ENCODE measurements at regions not wholly inside any gene's neighbourhood (a gene's known extent, or its start where the extent isn't known, plus 50 kb on each side); places are given as distances from the start of the nearest gene placed in this dataset.

GRCh38 chr4:57309658-57310057, 199.5 kb upstream of the IGFBP7 start:
- CTCF ChIA-PET, result no interaction called here
- Histone ChIP-seq H3K79me2 (ENCODE audit: control insufficient read depth, insufficient read depth, low read length) (no peaks in the 10 kb centered on the region), H3K9ac (replicated peaks; ENCODE audit: extremely low read depth, insufficient read depth, low read length) (no peak overlapping the region), H3K9me1 (replicated peaks; ENCODE audit: control insufficient read depth, extremely low read depth, insufficient read depth, low read length) (no peaks in the 10 kb centered on the region), H3K4me1 (ENCODE audit: control insufficient read depth, extremely low read depth, insufficient read depth, low read length) (no peaks in the 10 kb centered on the region), H3K4me3 (replicated peaks in 1 of 3; ENCODE audit: insufficient read depth in 1 of 3, low read depth in 1 of 3, low read length in 3 of 3) (no peak overlapping the region), H3K27ac (ENCODE audit: insufficient read depth, low read depth, low read length) (no peak overlapping the region), H3K9me3 (replicated peaks; ENCODE audit: control insufficient read depth, insufficient read depth, low read length) (no peaks in the 10 kb centered on the region), H3K4me2 (ENCODE audit: insufficient read depth, low read length) (no peak overlapping the region), H3K27me3 (ENCODE audit: control insufficient read depth in 2 of 2, insufficient read depth in 2 of 2, low read length in 2 of 2) (no peaks in the 10 kb centered on the region), H3K36me3 (ENCODE audit: control insufficient read depth in 2 of 2, extremely low read depth in 1 of 2, insufficient read depth in 2 of 2, low read length in 2 of 2) (no peaks in the 10 kb centered on the region), H2AFZ (ENCODE audit: low read depth, low read length) (no peak overlapping the region), H4K20me1 (replicated peaks; ENCODE audit: control insufficient read depth, extremely low read depth, insufficient read depth, low read length) (no peaks in the 10 kb centered on the region)
- no peak for TF ChIP-seq POLR2A (IDR thresholded peaks at IDR 0.05; ENCODE audit: low read depth, low read length)
- no peak for TF ChIP-seq MAX (IDR thresholded peaks at IDR 0.05; ENCODE audit: insufficient read depth, insufficient read length)
- no peak for TF ChIP-seq POLR2AphosphoS5 (IDR thresholded peaks at IDR 0.05; ENCODE audit: insufficient read depth, low read depth, low read length)
- no peak for TF ChIP-seq GATA2 (IDR thresholded peaks at IDR 0.05; ENCODE audit: insufficient read depth, insufficient read length, low read depth, low read length)
- no peak for TF ChIP-seq CTCF (IDR thresholded peaks at IDR 0.05; ENCODE audit: extremely low read depth in 1 of 2, insufficient read depth in 1 of 2, low read depth in 1 of 2, low read length in 2 of 2)
- POLR2A ChIA-PET, result no interaction called here
- intact Hi-C loops (cut with micrococcal nuclease) (no loop called here), dilution Hi-C loops (cut with MboI; ENCODE audit: extremely low pct_ligation_motif_present, low sequenced_read_pairs) (no loop called here)
- DNase-seq (ENCODE audit: low read depth, low spot score) (no peak), FAIRE-seq (no peak)
- no TSS peak for BruUV-seq (replicated peaks)

- FAIRE-seq, result no peak
- POLR2A ChIA-PET, result no interaction called here
- dilution Hi-C loops (cut with MboI; ENCODE audit: extremely low pct_ligation_motif_present, low sequenced_read_pairs), result no loop called here
Measured at GRCh38 chr4:57308301-57308700, 198.1 kb upstream of the IGFBP7 start.

More at GRCh38 chr4:57308301-57308700, 198.1 kb upstream of the IGFBP7 start:
- no peak for DNase-seq (ENCODE audit: low read depth, low spot score)
- CTCF ChIA-PET, result no interaction called here
- no peak overlapping the region for H3K9ac ChIP-seq (replicated peaks; ENCODE audit: extremely low read depth, insufficient read depth, low read length)
- no peaks in the 10 kb centered on the region for H3K36me3 ChIP-seq (ENCODE audit: control insufficient read depth in 2 of 2, extremely low read depth in 1 of 2, insufficient read depth in 2 of 2, low read length in 2 of 2)
- H3K27ac ChIP-seq (ENCODE audit: insufficient read depth, low read depth, low read length), result no peak overlapping the region
- no peaks in the 10 kb centered on the region for H3K9me1 ChIP-seq (replicated peaks; ENCODE audit: control insufficient read depth, extremely low read depth, insufficient read depth, low read length)
- no peaks in the 10 kb centered on the region for H3K4me1 ChIP-seq (ENCODE audit: control insufficient read depth, extremely low read depth, insufficient read depth, low read length)
- H3K79me2 ChIP-seq (ENCODE audit: control insufficient read depth, insufficient read depth, low read length), result no peaks in the 10 kb centered on the region
- H3K27me3 ChIP-seq (ENCODE audit: control insufficient read depth in 2 of 2, insufficient read depth in 2 of 2, low read length in 2 of 2), result no peaks in the 10 kb centered on the region
- no peaks in the 10 kb centered on the region for H4K20me1 ChIP-seq (replicated peaks; ENCODE audit: control insufficient read depth, extremely low read depth, insufficient read depth, low read length)
- TF ChIP-seq JUN (IDR thresholded peaks at IDR 0.05; ENCODE audit: borderline replicate concordance, insufficient read depth, insufficient read length, low read depth) (no peak), EZH2 (IDR thresholded peaks at IDR 0.05; ENCODE audit: borderline replicate concordance, low read depth, low read length, severe bottlenecking) (no peak), POLR2A (IDR thresholded peaks at IDR 0.05; ENCODE audit: low read depth, low read length) (no peak), CTCF (IDR thresholded peaks at IDR 0.05; ENCODE audit: extremely low read depth in 1 of 2, insufficient read depth in 1 of 2, low read depth in 1 of 2, low read length in 2 of 2) (no peak), FOS (IDR thresholded peaks at IDR 0.05; ENCODE audit: borderline replicate concordance, insufficient read depth, low read length) (no peak), MAX (IDR thresholded peaks at IDR 0.05; ENCODE audit: insufficient read depth, insufficient read length) (no peak), GATA2 (IDR thresholded peaks at IDR 0.05; ENCODE audit: insufficient read depth, insufficient read length, low read depth, low read length) (no peak), POLR2AphosphoS5 (IDR thresholded peaks at IDR 0.05; ENCODE audit: insufficient read depth, low read depth, low read length) (no peak), MYC (IDR thresholded peaks at IDR 0.05; ENCODE audit: low read depth, low read length) (no peak)
- no TSS peak for BruUV-seq (replicated peaks)
- intact Hi-C loops (cut with micrococcal nuclease), result no loop called here
- no peak overlapping the region for H2AFZ ChIP-seq (ENCODE audit: low read depth, low read length)
- H3K4me2 ChIP-seq (ENCODE audit: insufficient read depth, low read length), result no peak overlapping the region
- no peak overlapping the region for H3K4me3 ChIP-seq (replicated peaks in 1 of 3; ENCODE audit: insufficient read depth in 1 of 3, low read depth in 1 of 3, low read length in 3 of 3)
- no peaks in the 10 kb centered on the region for H3K9me3 ChIP-seq (replicated peaks; ENCODE audit: control insufficient read depth, insufficient read depth, low read length)

Measured in endothelial cell of umbilical vein (primary cell).